ENCODE measurements at regions not wholly inside any gene's neighbourhood (a gene's known extent, or its start where the extent isn't known, plus 50 kb on each side); places are given as distances from the start of the nearest gene placed in this dataset.

DNA sequence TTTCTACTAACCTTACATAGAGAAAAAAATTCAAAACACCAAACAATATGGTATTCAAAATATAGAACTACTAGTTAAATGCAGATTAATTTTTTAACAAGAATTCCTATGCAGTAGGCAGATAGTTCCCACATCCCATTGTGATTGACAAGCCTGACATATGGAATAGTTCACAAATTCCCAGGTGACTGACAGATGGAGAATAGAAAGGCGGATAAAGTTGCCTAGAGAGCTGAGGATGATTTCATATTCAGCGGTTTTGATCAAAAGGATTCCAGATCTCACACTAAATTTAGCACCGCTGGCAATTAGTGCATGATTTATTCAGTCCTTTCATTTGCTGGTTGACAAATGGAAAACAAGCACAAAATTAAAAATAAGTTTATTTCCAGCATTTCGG is 733.7 kb upstream of the POU3F3 start:
- no peak overlapping the region for H2AFZ ChIP-seq (ENCODE audit: low read length)
- no peaks in the 10 kb centered on the region for H3K79me1 ChIP-seq (ENCODE audit: low read depth, low read length)
- H4K20me1 ChIP-seq (replicated peaks in 1 of 2; ENCODE audit: control insufficient read depth in 1 of 2, insufficient read depth in 2 of 2, low read length in 2 of 2), result no peaks in the 10 kb centered on the region

More for the DNA sequence above, 733.7 kb upstream of the POU3F3 start:
- no peak overlapping the region for H2BK120ac ChIP-seq (replicated peaks; ENCODE audit: low read depth, low read length)
- H4K91ac ChIP-seq (replicated peaks; ENCODE audit: insufficient read length, low read length), result no peak overlapping the region
- no peaks in the 10 kb centered on the region for H3K79me2 ChIP-seq (ENCODE audit: control insufficient read depth in 1 of 2, insufficient read depth in 2 of 2, low read length in 2 of 2)
- H3K9ac ChIP-seq (replicated peaks in 1 of 4; ENCODE audit: extremely low read depth in 1 of 4, low read depth in 3 of 4, low read length in 3 of 4), result no peak overlapping the region
- CTCF ChIA-PET (ENCODE audit: partially characterized antibody), result no interaction called here
- H4K5ac ChIP-seq (ENCODE audit: insufficient read length, low read depth, low read length), result no peak overlapping the region
- H3K4ac ChIP-seq (replicated peaks; ENCODE audit: insufficient read length, low read depth, low read length), result no peak overlapping the region
- H3K56ac ChIP-seq (replicated peaks; ENCODE audit: insufficient read length, low read depth, low read length), result no peak overlapping the region
- 94% methylated on average over 4 of the region's 4 CpGs; no CpG with 5 or more reads in 1 of the 2 experiments for WGBS, 2 experiments (ENCODE audit: extremely low coverage in 1 of 2, insufficient coverage in 1 of 2, insufficient read length in 1 of 2, insufficient replicate concordance in 2 of 2, low coverage in 1 of 2, low lambda C conversion rate in 2 of 2, missing lambda C conversion rate in 1 of 2)
- DNase-seq (ENCODE audit: low read depth in 1 of 2, low spot score in 2 of 2) (no peak), FAIRE-seq (no peak)
- no peak overlapping the region for H2BK20ac ChIP-seq (ENCODE audit: low read length)
- TF ChIP-seq BCL11A (IDR thresholded peaks at IDR 0.05; ENCODE audit: low read depth in 2 of 2, low read length in 2 of 2), result no peak
- TF ChIP-seq SP4 (IDR thresholded peaks at IDR 0.05; ENCODE audit: low read length), result no peak
- no peak for TF ChIP-seq TAF7 (optimal IDR thresholded peaks at IDR 0.05; ENCODE audit: borderline replicate concordance, low read depth, low read length)
- no peak for TF ChIP-seq POLR2AphosphoS5 (IDR thresholded peaks at IDR 0.05; ENCODE audit: low read depth, low read length)
- TF ChIP-seq YY1 (IDR thresholded peaks at IDR 0.05; ENCODE audit: low read depth, low read length), result no peak
- no peak for TF ChIP-seq FOSL1 (IDR thresholded peaks at IDR 0.05; ENCODE audit: insufficient read depth, low read depth, low read length)
- TF ChIP-seq SIRT6 (IDR thresholded peaks at IDR 0.05; ENCODE audit: low read length), result no peak
- no peak for TF ChIP-seq RNF2 (IDR thresholded peaks at IDR 0.05; ENCODE audit: borderline replicate concordance, low read depth, low read length, missing control alignments, poor library complexity, severe bottlenecking)
- H3K23me2 ChIP-seq (ENCODE audit: low read depth, low read length), result no peaks in the 10 kb centered on the region
- POLR2A ChIA-PET (ENCODE audit: partially characterized antibody), result interaction anchor here (0.6 kb wide), 1 partner anchor 168 kb away, joined by 4 read pairs; no protein-coding TSS in a partner anchor
- H3K23ac ChIP-seq (ENCODE audit: insufficient read length), result no peak overlapping the region
- no peaks in the 10 kb centered on the region for H3K27me3 ChIP-seq (replicated peaks in 1 of 4; ENCODE audit: control insufficient read depth in 3 of 4, extremely low read depth in 1 of 4, insufficient read depth in 3 of 4, low read length in 3 of 4)
- H4K8ac ChIP-seq (ENCODE audit: extremely low read depth, insufficient read depth, low read length), result no peak overlapping the region
- no peak overlapping the region for H2BK12ac ChIP-seq (ENCODE audit: low read depth, low read length)
- H3K27ac ChIP-seq (ENCODE audit: low read depth, low read length), result no peak overlapping the region
- no peak overlapping the region for H2AK5ac ChIP-seq (ENCODE audit: low read depth, low read length)
- no peak overlapping the region for H3K18ac ChIP-seq (ENCODE audit: extremely low read depth, low read length)
- H3K4me2 ChIP-seq (ENCODE audit: insufficient read depth in 1 of 2, low read depth in 2 of 2, low read length in 2 of 2), result no peak overlapping the region
- H3K14ac ChIP-seq (ENCODE audit: insufficient read length), result no peak overlapping the region
- H2BK15ac ChIP-seq (ENCODE audit: low read length), result no peak overlapping the region
- no peak overlapping the region for H3K4me3 ChIP-seq (ENCODE audit: extremely low read depth in 1 of 4, insufficient read depth in 2 of 4, low read depth in 3 of 4, low read length in 4 of 4)
- no peaks in the 10 kb centered on the region for H3K9me3 ChIP-seq (ENCODE audit: insufficient read depth in 2 of 2, low read depth in 1 of 2, low read length in 1 of 2)
- H2BK5ac ChIP-seq (ENCODE audit: low read depth, low read length), result no peak overlapping the region
- H3K36me3 ChIP-seq (ENCODE audit: control insufficient read depth in 2 of 4, insufficient read depth in 4 of 4, low read length in 3 of 4), result no peaks in the 10 kb centered on the region
- H3K4me1 ChIP-seq (replicated peaks in 1 of 4; ENCODE audit: control insufficient read depth in 3 of 4, insufficient read depth in 4 of 4, low read length in 3 of 4), result peaks cover 0 to 2% (median 0%) of the 10 kb centered on the region in 4 experiments; a peak in 1 of 7 replicates

All from H1 (cell line).